C1 segment of cervical spinal cord (tissue), 14 donors: ENCODE measurements at regions not wholly inside any gene's neighbourhood (a gene's known extent, or its start where the extent isn't known, plus 50 kb on each side); places are given as distances from the start of the nearest gene placed in this dataset.
"Not testable (repeated sequence)": the region's sequence is repeated elsewhere in the genome, so short reads cannot be mapped to it uniquely, and the experiment has no call there.

Experiments used
- DNase-seq, 14 donors: peaks; one replicate each; lab custom pipeline; 2025; lab: John Stamatoyannopoulos, UW

DNA sequence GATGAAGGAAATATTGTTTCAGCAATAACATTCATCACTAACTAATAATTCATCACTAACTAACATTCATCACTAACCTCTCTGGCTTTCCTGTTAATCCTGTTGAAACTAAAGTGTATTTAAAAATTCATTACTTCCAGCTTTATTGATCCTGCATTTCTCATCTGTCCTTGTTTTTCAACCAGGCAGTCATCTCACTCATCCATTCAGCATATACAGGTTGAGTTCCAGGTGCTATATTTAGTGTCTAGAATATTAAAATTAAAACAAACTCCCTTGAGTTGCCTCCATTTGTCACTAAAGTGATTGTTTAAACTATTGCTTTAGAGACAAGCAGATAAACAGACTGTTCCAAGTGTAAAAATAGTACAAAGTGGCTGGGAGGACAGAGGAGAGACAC lies 58.1 kb downstream of the ATXN7L3B start:
- no peak for DNase-seq

DNA sequence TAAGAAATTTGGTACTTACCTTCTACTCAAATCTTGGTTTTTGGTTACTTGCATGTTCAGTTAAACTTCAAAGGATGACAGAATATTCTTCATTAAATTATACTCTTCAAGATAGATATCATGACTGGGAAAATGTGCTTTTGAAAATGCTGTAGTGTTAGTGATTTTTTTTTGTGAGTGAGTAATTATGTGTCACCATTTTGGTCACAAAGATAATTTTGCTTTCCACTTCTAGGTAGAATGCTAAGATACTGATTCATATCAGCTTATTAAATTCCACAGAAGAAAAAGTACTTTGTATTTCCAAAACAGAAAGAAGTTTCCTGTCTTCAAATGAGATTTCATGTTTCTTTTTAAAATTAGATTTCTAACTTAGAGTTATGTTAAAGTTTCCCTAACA lies 61.2 kb downstream of the ATXN7L3B start:
- no peak for DNase-seq

DNA sequence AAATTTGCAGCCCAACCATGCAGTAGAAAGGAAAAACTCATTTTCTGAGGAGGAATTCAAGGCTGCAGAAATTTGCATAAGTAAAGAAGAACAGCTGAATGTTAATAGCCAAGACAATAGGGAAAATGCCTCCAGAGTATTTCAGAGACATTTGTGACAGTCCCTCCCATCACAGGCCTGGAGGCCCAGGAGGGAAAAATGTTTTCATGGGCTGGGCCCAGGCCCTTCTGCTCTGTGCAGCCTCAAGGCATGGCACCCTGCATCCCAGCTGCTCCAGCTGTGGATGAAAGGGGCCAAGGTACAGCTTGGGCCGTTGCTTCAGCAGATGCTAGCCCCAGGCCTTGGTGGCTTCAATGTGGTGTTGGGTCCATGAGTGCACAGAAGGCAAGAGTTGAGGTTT lies 62.3 kb downstream of the ATXN7L3B start:
- DNase-seq = no peak

DNA sequence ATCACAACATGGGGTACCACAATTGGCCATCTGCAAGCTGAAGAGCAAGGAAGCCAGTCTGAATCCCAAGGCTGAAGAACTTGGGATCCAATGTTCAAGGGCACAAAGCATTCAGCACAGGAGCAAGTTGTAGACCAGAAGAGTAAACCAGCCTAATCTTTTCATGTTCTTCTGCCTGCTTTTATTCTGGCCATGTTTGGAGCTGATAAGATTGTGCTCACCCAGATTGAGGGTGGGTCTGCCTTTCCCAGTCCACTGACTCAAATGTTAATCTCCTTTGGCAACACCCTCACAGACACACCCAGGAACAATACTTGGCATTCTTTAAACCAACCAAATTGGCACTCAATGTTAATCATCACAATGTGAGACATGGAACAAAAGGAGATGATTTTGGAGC lies 63.2 kb downstream of the ATXN7L3B start:
- not testable (repeated sequence) for DNase-seq

DNA sequence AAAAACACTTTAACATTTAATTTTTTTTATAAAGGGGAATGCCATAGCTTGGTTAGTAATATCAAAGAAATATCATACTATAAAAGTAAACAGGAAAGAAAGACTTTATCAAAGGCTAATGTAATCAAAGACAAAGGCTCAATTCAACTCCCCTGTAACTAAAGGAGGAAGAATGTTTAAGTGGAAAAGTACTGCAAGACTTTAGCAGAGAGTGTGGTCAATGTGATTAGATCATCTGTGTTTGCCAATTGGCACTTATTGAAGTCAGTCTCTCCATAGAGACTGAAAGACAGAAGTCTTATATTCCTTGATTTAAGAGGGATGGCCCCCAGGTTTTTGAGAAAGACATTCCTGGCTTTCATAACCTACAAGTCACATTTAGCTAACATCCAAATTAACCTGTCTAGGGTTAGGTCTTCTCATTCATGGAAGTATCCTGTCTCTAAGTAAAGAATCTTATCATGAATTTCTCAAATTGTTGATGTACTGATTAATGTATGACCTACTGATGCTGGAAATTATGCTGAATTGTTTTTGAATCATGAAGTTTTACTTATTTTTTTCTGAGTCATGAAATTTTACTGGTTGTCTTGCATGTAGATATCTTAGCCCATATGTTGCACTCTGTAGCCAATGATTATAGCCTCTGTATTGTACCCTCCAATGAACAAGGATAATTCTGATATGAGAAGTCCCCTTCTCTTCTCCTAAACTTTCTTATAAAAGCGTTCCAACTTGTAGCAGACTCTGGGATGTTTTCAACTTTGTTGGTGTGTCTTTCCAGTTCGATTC lies 65.4 kb downstream of the ATXN7L3B start:
- DNase-seq = no peak

DNA sequence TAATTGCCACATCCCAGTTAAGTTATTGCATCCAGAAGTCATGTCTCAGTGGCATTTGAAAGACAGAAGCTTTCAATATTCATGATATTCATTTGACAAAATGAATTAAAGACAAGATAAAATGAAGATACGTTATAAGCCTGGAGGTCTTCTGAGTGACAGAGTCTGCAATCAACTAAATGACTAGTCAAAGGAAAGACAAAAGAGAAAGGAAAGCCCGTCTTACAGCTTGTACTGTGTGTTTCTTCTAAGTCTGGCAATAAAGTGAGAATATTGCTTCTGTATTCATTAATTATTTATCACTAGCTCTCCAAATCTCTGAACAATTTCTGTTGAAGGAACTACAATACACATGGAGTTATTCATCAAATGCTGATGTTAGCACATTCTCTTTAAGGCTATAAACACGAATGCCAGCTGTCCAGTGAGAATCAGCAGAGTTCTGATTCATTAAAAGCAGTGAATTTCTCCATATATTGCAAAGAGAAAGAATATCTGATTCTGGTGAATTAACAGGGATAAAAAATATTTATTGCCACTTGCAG lies 70.7 kb downstream of the ATXN7L3B start:
- DNase-seq = no peak

DNA sequence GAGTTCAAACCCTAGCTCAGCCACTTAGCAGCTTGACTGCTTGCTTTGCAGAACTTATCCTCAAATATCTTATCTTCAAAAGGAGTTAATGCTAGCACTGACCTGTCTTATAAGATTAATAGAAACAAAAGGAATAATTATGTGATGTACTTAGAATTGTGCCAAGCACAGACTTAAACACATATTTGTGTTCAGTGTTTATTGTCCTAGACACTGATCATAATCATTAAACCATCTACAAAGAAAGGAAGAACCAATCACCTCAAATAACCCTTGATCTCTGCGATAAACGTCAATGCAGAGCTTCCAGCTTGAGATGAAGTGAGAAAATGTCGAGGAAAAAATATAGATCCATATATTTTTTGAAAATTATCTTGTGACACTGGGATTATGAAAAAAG lies 73.1 kb downstream of the ATXN7L3B start:
- DNase-seq = no peak

DNA sequence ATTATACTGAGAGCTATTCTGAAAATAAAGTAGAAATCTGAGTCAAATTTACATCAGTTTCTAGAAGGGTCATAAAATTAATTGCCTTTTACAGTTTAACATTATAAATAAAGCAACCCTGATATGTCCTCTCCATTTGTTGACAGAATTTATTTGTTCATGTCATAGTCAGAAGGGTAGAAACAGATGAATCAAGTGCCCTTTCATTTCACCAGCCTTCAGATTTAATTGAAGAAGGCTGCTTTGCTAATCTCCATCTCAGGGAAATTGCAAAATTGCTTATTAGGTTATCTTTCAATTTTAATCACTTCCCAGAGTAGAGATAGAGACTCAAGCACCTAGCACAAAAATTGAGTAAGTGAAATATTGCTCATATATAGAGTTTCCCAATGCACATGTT lies 76.8 kb downstream of the ATXN7L3B start:
- DNase-seq = no peak

DNA sequence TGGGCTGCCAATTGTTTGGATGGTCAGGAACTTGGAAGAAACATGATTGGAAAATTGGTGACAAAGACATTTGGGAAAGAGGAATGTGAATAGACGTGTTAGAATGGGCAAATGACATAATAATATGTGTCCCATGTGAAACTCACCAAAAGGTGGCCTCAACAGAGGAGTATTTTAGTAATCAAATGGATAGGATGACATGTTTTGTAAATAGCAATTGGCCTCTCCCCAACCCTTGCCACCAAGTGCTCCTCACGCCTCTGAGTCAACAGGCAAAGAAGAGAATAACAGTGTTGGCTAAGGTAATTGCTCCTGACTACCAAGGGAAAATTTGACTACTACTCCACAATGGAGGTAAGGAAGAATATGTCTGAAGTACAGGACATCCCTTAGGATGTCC lies 81.4 kb downstream of the ATXN7L3B start:
- DNase-seq = no peak

DNA sequence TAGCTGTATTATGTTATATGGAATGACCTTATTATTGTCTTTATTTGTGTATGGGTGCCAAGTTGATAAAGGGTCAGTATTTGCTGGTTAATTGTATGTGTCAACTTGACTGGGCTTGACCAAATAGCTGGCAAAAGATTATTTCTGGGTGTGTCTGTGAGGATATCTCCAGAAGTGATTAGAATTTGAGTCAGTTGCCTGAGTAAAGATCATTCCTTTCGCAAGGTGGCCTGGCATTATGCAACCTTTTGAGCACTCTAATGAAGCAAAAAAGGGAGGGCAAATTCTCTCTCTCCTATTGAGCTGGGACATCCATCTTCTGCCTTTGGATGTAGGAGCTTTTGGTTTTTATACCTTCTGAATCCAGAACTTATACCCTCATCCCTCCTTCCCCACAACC lies 82.2 kb downstream of the ATXN7L3B start:
- DNase-seq = no peak

DNA sequence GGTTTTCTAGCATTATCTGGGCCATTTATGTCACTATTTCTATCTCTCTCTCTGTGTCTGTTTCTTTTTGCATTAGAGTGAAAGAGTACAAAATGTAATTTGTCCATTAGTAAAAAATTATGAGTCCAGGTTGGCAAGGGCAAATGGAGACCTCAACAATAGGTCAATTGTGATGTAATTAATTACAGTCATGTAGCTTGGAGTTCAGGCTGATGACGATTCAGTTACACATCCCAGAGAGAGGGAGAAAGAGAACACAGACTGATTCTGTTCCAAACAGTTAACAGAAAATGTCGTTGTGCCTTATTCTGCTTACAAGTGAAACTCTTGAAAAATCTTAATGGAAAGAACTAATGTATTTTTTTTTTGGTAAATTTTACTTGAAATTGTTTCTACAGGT lies 83.3 kb downstream of the ATXN7L3B start:
- no peak for DNase-seq

DNA sequence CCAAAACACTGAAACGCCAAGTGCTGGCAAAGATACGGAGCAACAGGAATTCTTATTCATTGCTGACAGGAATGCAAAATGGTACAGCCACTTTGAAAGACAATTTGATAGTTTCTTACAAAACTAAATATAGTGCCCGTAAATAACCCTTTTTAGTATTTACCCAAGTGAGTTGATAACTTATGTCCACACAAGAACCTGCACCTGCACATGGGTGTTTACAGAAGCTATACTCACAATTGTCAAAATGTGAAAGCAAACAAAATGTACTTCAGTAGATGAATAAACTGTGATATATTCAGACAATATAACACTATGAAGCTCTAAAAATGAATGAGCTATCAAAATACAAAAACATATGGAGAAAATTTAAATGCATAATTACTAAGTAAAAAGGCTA lies 86.6 kb downstream of the ATXN7L3B start:
- DNase-seq = no peak

DNA sequence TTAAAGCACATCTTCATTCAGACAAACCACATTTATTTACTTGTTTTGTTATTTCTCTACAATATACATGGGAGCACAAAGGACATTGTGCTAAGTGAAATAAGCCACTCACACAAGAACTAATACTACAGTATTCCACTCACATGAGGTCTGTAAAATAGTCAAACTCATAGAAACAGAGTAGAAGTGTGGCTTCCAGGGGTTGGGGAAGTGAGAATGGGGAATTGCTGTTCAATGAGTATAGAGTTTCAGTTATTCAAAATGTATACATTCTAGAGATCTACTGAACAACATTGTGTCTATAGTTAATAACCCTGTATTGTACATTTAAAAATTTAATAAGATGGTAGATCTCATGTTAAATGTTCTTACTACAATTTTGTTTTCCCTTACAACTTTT lies 88.8 kb downstream of the ATXN7L3B start:
- no peak for DNase-seq

DNA sequence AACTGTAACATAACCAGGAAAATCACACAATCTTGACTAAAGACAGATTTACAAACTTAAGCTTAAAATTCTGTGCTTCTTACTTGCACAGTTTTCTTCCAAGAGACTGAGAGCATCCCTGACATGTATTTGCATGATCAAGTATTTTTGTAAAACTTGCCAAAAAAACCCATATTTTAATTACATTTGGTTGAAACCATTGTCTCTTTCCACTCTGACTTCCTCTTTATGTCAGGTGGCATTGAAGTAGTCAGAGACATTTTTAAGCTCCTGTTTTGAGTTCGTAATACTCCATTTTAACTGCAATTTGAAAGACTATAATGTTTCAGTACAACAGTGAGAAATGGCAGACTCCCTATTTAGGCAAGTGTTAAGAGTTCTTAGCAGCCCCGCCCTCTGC lies 103.6 kb downstream of the ATXN7L3B start:
- DNase-seq = no peak

DNA sequence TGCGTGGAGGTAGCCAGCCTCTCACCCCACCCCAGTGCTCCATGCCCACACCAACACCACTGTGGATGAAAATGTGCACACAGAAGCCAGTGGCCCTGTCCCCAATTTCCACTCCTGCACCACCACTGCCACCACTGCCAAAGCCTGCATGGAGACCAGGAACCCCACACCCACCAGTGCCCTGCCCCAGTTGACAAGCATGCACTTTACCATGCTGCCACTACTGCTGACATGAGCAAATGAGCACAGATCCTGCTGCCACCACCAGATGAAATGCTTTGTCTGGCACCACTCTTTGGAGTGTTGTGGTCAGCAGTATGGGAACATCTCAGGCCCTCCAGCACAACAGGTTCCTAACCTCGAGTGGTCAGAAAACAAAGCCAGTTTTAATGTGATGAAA lies 104.1 kb downstream of the ATXN7L3B start:
- DNase-seq = no peak

DNA sequence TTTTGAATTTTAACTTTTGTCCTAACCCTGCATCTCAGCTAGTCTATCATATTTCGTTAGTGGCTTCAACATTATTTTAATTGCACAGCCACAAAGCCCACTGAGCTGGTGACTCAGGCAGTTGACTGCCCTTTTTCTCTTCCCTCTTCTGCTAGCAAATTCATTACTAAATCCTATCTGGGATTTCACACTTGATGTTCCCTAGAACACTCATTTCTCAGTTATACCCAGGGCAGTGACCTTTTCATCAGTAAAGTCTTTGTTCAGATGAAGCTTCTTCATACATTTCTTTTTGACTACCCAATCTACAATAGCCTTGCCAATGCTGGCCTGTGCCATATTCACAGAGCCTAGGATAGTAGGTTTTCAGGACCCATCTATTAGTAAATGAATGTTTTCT lies 107.0 kb downstream of the ATXN7L3B start:
- peak in 1 of 14 donors; percentile 7 for DNase-seq

DNA sequence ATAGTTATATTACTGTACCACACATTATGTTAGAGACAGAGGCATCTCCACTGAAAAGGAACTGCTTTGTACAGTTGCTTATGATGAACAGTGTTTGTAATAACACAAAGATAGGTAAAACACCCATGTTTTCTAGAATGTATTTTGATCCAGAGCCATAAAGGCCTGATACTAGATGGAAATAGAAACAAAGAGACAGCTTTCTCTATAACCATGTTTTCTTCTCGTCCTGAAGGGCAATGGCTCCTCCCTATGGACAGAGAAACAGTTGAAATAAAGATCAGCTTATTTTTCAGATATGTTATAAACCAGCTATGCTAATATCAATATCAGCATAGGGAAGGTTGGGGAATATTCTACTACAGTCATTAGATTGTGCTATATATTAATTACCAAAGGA lies 109.2 kb downstream of the ATXN7L3B start:
- no peak for DNase-seq

DNA sequence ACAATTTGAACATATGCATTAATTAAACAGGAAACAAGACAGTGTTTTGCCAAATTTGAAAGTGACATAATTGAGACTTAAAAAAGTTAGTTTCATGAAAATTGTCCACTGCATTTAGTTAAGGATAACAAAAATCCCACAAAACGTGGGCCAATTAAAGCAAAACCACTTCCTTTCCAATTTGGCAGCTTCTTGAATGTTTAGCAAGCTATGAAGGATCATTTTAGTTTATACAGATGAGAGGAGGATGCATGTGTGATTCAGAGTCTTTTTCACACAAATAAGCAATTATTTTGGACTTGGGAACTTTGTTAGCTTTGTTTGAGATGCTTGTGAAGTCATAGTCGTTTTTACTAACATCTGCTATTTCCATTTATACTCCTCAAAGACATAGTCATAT lies 109.6 kb downstream of the ATXN7L3B start:
- no peak for DNase-seq

DNA sequence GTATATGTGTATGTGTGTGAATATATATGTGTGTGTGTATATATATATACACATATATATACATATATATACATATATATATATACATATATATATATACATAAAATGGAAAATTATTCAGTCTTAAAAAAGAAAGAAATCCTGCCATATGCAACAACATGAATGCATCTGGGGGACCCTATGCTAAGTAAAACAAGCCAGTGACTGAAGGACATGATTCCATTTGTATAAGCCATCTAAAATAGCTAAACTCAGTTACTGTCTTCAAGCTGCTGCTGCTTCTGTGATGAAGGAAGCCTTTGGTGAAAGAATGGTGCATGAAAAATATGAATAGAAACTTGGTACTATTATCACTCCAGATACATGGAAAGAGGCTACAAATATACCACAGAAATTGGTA lies 118.6 kb downstream of the ATXN7L3B start:
- DNase-seq = no peak

DNA sequence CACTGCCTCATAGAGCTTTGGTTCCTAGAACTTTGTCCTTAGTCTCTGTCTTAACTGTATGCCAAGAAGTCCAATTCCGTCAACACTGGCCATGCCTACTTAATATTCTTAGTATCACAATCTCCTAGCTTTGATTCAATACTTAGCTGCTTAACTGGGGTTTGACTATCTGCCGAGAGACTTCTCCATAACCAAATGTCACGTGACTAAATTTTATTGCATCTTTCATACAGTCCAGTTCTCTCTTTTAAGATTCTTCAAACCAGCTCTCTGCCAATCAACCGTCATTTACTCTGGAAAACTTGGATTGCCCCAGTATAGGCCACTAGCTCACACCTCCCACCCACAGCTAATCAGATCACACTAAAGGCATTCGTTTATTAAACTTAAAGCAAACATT lies 122.8 kb downstream of the ATXN7L3B start:
- DNase-seq = no peak

DNA sequence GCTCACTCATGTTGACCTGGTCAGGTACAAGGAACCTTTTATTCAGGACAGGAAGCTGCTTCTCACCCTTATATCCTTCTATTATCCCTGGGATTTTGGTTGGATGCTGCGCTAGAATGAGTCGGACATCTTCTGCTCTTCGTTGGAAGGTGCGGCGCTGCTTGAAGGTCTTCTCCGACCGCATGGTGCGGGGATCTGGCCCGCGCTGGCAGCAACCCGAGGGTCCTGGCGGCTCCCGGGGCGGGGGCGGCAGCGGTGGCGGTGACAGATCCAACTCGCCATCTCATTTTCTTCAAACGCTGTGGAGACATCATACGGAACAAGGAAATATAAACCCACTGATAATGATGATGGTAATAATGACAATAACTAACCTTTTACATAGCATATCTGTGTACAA lies 126.3 kb downstream of the ATXN7L3B start:
- DNase-seq = no peak

DNA sequence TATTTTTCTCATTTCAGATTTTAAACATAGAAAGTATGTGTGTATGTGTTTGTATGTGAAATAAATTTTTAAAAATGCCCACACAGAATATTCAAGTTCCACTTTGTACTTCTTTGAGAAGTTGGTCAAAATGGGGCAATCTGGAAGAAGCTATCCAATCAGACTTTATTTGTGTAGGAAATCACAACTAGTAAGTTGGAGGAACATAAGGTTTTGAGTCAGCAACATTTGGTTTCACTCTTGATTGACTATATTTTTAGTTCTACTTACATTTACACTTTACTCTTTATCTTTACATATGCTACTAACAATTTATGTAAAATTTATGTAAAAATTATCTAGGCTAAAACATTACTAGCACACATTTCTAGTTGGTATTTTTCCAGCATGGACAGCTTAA lies 128.1 kb downstream of the ATXN7L3B start:
- DNase-seq = no peak

DNA sequence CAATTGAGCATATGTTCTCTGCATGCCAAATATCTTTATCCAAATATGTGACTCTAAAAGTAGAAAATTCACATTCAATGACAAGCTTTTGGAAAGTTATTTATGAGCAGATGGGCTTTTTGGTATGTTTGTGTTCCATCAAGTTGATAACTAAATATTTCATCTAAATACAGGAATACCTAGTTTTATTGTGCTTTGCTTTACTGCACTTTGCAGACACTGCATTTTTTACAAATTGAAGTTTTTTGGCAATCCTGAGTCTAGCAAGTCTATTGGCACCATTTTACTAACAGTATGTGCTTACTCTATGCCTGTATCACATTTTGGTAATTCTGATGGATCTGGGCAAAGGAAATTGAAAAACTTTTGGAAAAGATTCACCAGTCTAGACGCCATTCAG lies 133.8 kb downstream of the ATXN7L3B start:
- no peak for DNase-seq

DNA sequence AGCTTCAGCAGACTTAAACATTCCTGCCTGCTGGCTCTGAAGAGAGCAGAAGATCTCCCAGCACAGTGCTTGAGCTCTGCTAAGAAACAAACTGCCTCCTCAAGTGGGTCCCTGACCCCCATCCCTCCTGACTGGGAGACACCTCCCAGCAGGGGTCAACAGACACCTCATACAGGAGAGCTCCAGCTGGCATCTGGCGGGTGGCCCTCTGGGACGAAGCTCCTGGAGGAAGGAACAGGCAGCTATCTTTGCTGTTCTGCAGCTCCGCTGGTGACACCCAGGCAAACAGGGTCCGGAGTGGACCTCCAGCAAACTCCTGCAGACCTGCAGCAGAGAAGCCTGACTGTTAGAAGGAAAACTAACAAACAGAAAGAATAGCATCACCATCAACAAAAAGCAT lies 139.3 kb downstream of the ATXN7L3B start:
- not testable (repeated sequence) for DNase-seq
